ENCODE measurements at regions not wholly inside any gene's neighbourhood (a gene's known extent, or its start where the extent isn't known, plus 50 kb on each side); places are given as distances from the start of the nearest gene placed in this dataset.
"Not testable (repeated sequence)": the region's sequence is repeated elsewhere in the genome, so short reads cannot be mapped to it uniquely, and the experiment has no call there.

DNA sequence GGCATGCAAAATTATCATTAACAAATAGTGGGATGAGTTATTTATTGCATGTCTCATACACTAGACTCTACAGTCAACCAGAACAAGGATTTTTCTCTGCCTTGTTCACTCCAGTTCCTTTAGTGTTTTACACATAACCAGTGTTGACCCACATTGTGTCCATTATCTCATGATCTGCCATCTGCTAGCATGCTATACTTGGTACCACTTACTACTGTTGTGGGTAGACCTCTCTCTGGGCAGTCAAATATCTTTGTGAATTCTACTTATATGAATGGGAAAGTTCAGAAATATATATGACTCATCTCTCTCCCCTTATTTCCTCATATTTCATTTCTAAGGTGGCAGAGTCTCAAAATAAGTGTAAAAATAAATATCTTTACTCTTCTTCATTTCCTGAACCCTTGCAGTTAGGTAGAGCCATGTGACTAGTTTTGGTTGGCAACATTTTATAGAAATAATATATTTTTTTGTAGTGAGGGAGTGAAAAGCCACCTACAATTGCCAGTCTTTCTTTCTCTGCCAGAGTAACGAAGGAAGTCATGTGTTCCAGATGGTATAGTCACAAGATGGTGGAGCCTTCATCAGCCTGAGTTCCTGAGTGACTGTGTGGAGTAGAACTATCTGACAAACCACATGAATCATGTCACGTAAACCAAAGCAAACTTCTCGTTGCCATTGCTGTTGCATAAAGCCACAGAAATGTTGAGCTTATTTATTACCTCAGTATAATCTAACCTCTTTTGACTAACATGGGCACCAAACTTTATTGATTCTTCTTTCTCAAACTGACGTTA, 704.0 kb downstream of the RNF144A start:
- WGBS, 3 donors = 85 to 89% (median 88%) methylated on average over 4 of the region's 4 CpGs
- no peak overlapping the region for H3K27ac ChIP-seq (ENCODE audit: low read depth, low read length)

DNA sequence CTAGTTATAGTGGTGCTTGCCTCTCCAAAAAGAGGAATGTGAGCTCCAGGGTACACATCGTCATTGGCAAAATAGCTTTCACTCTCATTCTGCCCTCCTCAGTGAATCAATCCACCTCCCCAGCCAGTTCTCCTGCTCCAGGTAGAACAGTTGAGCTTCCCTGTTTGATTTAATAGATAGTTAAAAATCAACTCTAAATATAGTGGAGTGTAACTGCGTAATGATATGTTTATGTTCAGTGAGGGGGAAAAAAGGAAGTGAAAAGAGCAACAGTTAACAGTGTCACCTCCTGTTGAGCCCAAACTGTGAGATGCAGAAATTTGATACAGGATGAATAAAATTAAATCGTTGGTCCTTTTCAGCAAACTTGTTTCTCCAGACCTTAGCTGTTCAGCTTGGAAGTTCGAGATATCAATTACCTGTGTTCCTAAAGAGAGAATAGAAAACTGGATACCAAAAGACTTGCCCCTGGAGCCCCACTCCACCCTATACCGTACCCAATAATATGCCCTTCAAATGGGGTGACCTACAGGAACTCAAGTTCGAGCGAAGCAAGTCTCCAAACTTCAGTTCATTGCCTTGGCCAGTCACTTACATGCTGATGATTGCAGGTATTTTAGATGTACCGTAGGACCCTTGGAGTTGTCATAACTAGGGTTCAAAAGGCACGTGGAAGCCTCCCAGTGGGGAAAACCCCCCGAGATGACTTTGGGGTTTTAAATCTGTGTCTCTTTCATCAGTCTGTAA, 708.4 kb downstream of the RNF144A start:
- 70 to 76% (median 76%) methylated on average over 10 of the region's 10 CpGs for WGBS, 3 donors
- H3K27ac ChIP-seq (ENCODE audit: low read depth, low read length) = no peak overlapping the region

DNA sequence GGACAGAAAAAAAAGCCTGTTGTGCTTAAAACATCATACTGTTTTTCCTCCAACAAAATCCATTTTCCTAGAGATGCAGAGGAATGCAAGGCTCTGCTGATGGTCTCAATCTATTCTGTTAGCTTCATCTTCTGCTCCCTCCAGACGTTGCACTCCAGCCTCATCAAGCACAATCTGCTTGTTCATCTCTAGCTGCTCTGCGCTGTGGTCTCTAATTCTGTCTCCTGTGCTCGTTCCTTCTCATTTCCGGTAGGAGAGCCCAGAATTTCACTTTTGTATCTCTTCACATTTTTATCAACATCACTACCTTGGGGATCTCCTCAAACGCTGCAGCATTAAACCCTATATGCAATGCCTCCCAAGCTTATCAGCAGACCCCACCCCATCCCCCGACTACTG, 708.9 kb downstream of the RNF144A start:
- H3K27ac ChIP-seq (ENCODE audit: low read depth, low read length) = no peak overlapping the region
- 82 to 91% (median 83%) methylated on average over 6 of the region's 6 CpGs for WGBS, 3 donors

DNA sequence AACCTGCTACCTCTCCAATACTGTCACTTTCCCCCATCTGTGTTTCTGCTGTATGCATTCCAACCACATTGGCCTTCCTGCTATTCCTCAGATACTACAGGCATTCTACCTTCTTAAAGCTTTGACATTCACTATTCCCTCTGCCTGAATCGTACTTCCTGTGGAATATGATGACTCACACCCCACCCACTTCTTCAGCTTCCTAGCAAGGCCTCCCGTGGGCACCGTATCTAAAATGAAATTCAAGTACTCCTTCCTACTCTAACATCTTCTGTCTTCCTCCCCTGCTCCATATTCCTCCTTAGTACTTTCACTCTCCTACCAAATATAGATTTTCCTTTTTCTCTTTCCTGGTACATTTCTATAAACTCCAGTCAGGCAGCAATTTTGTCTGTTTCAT, 710.4 kb downstream of the RNF144A start:
- H3K27ac ChIP-seq (ENCODE audit: low read depth, low read length) = no peak overlapping the region
- WGBS, 3 donors = 41 to 73% (median 42%) methylated on average over 3 of the region's 3 CpGs

DNA sequence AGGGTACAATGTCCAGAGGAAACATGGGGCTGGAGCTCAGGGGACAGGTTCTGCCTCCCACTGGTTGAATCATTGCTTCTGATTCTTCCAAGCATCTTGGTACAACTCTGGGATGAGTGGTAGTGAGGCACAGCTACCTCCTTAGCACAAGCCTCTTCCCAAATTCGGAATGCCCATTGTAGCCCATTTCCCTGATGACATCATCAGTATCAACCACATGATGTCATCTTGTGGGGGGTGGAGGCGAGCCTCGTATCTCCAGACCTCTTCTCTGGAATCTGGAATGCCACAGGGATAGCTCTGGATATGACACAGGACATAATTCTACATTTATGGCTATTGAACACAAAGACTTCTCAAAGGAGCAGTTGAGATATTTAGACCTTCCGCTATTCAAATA, 715.2 kb downstream of the RNF144A start:
- no peak overlapping the region for H3K27ac ChIP-seq (ENCODE audit: low read depth, low read length)
- whole genome bisulfite sequencing, 3 donors = 87 to 92% (median 90%) methylated on average over 4 of the region's 4 CpGs

DNA sequence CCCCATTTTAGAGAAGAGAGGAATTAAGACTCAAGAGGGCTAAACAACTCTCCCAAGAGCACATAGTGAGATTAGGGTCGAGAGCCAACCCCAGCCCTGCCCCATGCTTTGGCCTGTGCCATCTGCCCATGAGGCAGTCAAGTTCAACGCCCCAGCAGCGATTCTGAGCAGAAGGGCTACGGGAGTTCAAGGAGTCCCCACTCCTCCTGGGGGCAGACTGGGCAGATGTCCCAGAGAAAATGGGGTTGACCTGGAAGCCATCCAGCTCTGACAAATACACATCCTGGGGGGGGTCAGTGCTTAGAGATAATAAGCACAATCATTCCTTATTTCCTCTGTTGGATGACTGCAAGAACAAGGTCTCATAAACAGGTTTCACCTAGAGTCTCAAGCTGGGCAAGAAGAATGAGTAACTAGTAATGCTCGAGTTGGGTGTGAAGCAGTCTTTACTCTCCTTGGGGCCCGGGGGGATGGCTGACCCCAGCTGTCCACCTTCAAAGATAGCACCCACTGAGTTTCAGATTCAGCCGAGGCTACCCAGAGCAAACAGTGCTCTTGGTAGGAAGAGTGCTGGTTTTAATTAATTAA, 716.4 kb downstream of the RNF144A start:
- no peak overlapping the region for H3K27ac ChIP-seq (ENCODE audit: low read depth, low read length)
- WGBS, 3 donors = 57 to 67% (median 67%) methylated on average over 7 of the region's 7 CpGs

DNA sequence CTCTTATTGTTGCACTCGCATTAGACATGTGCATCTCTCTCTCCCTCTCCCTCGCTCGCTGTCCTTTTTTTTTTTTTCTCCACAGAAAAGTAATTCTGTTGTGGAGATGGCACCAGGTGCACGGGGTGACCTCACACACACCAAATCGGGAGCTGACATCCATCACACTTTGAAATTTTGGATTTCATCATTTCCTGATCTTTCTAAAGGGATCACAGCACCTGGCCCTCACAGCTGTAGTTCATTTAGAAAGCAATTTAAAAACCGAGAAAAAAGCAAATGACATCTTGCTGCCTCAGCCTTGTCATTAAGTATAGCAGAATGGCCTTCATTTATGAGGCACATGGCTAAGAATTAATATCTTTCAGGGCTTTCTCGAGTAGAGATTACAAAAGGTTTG, 717.2 kb downstream of the RNF144A start:
- WGBS, 3 donors = 60 to 67% (median 64%) methylated on average over 7 of the region's 7 CpGs

DNA sequence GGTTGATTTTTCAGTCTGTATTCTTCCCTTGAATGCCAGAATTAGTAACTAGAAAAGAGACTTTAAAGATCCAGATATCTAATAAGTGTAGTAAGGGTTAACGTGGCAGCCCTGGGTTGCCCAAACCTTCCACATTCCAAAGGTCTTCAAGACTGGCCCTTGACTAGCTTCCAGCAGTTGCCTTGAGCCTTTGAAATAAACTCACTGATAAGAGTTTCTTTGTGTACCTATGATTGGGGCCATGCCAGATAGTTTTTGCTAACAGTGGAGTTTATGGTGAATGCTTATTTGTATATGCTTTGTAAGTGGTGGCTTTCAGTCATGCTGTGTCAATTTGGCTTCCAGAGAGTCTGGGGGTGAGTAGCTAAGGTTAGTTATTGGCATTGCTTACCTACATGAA, 722.3 kb downstream of the RNF144A start:
- H3K27ac ChIP-seq (ENCODE audit: low read depth, low read length) = no peak overlapping the region
- 18 to 88% (median 82%) methylated on average over 1 of the region's 1 CpG for whole genome bisulfite sequencing, 3 donors

More for the DNA sequence above, 717.2 kb downstream of the RNF144A start:
- no peak overlapping the region for H3K27ac ChIP-seq (ENCODE audit: low read depth, low read length)

DNA sequence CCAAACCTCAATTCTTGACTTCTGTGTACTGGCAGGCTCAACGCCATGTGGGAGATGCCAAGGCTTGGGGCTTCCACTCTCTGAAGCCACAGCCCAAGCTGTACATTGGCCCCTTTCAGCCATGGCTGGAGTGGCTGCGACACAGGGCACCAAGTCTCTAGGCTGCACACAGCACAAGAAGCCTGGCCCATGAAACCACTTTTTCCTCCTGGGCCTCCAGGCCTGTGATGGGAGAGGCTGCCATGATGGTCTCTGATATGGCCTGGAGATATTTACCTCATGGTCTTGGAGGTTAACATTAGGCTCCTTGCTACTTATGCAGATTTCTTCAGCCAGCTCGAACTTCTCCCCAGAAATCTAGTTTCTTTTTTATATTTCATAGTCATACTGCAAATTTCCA, 724.1 kb downstream of the RNF144A start:
- not testable (repeated sequence) for H3K27ac ChIP-seq (ENCODE audit: low read depth, low read length)
- 91 to 97% (median 92%) methylated on average over 3 of the region's 3 CpGs for WGBS, 3 donors

DNA sequence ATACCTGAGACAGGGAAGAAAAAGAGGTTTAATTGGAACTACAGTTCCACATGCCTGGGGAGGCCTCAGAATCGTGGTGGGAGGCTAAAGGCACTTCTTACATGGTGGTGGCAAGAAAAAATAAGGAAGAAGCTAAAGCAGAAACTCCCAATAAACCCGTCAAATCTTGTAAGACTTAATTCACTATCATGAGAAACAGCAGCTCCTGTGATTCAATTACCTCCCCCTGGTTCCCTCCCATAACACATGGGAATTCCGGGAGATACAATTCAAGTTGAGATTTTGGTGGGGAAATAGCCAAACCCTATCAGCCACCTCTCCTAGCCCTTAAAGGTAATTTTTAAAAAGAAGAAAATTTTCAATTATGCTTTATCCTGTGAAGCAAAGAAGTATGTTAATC, 728.8 kb downstream of the RNF144A start:
- 70 to 82% (median 75%) methylated on average over 3 of the region's 3 CpGs for WGBS, 3 donors
- no peak overlapping the region for H3K27ac ChIP-seq (ENCODE audit: low read depth, low read length)

DNA sequence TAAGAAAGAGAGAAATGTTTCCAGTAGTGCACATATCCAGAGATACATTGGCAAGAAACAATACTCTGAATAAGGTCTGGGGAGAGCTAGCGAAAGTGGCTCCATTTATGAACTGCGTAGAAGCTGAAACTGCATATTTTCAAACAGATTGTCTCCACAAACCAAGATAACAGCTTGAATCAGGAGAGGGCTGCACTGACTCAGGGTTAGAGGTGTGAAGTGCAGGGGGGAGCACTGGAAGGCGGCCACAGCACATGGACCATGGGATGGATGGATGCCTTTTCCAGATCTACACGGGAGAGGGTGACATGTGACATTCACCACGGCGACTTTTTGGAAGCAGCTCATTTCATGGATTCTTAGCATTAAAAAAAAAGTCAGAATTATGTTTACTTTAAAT, 729.4 kb downstream of the RNF144A start:
- H3K27ac ChIP-seq (ENCODE audit: low read depth, low read length) = no peak overlapping the region
- 66 to 83% (median 71%) methylated on average over 6 of the region's 6 CpGs for WGBS, 3 donors

DNA sequence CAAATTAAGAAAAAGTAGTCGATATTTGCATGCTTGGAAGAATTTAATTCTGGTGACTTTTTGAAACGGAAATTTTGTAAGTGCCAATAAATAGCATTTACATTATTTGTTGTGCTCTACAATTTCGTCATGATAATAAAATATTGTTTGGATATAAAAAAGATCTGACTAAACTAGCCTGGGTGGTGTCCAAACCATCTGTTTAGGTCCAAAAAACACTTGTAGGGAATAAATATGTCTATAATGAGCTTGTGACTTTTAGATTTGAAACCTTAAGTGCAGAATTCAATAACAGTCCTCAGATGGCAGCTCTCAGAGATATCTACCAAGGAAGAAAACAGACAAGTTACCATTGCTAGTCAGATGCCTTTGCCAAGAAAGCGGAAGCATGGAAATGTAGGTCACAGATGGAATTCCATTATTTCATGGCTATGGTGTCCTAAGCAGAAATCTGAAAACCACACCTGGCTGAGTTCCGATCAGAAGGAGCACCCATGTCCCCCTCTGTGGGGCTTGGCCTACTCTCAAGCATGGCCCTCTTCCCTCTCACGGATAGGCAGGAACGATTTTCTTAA, 731.1 kb downstream of the RNF144A start:
- no peak overlapping the region for H3K27ac ChIP-seq (ENCODE audit: low read depth, low read length)
- WGBS, 3 donors = 80 to 89% (median 87%) methylated on average over 7 of the region's 7 CpGs

DNA sequence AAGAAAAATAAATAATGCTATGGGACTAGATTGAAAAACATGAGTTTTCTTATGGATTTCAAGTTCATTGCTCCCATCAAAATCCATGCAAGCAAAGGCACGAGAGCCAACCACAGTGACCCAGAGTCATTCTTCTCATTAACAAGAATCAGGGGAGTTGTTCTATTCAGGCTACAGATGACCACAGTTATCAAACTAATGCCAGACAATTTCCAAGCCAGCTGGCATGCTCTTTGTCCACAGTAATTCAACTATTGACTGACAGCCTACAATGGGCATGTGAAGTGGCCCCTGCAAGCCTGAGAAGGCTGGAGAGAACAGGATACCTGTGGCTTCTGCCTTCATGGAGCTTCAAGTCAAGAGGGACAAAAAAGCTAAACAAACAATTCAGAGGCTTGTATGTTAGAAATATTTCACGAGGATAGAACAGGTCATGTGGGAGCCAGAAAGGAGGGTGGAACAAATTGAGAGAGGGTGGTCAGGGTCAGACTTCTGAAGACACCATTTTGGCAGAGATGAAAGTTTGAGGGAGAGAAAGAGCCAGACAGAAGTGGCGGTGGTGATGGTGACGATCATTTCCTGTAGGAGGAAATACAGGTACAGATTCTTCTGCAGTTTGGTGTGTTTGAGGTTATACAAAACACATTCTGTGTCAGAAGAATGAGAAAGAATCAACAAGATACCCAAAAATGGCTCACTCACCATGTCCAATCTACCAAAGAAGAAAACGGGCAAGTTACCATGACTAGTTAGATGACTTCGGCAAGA, 732.4 kb downstream of the RNF144A start:
- 74 to 89% (median 80%) methylated on average over 6 of the region's 6 CpGs for WGBS, 3 donors
- H3K27ac ChIP-seq (ENCODE audit: low read depth, low read length) = no peak overlapping the region

DNA sequence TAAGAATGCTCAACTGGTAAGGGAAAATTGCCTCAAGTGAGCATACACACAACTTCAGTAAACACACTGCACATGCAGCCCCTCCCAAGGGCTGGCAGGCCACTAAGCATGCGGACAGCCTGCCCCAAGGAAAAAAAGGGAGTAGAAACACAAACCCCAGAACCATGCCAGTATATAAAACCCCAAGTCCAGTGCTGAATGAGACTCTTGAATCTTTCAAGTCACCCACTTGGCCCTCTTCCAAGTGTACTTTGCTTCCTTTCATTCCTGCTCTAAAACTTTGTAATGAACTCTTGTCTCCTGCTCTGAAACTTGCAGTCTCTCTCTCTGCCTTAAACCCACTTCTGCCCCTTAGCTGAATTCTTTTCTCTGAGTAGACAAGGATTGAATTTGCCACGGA, 736.4 kb downstream of the RNF144A start:
- 87 to 96% (median 93%) methylated on average over 2 of the region's 2 CpGs for WGBS, 3 donors
- H3K27ac ChIP-seq (ENCODE audit: low read depth, low read length) = no peak overlapping the region

DNA sequence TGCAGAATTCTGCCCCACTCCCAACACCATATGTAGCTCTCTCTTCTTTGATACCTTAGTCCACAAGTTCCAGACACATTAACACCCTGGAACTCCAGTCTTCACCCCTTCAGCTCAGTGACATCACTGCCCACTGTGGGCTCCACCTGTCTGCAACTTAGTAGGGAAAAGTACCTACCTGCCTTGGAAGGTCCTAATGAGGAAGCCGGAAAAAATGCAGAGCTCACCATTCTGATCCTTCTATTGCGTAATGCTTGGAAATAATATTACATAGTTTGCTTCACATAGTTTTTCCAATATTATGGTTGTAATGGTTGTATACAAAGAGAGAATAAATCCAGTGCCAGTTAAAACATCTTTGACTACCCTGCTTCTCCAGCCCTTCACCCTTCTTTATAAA, 738.4 kb downstream of the RNF144A start:
- H3K27ac ChIP-seq (ENCODE audit: low read depth, low read length) = no peak overlapping the region
- 94 to 97% (median 96%) methylated on average over 2 of the region's 2 CpGs for WGBS, 3 donors

DNA sequence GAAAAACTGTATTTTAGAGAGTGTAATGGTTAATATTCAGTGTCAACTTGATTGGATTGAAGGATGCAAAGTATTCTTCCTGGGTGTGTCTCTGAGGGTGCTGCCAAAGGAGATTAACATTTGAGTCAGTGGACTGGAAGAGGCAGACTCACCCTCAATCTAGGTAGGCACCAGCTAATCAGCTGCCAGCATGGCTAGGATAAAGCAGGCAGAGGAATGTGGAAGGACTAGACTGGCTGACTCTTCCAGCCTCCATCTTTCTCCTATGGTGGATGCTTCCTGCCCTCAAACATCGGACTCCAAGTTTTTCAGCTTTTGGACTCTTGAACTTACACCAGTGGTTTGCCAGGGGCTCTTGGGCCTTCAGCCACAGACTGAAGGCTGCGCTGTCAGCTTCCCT, 740.3 kb downstream of the RNF144A start:
- whole genome bisulfite sequencing, 3 donors = 94 to 100% (median 100%) methylated on average over 2 of the region's 2 CpGs

DNA sequence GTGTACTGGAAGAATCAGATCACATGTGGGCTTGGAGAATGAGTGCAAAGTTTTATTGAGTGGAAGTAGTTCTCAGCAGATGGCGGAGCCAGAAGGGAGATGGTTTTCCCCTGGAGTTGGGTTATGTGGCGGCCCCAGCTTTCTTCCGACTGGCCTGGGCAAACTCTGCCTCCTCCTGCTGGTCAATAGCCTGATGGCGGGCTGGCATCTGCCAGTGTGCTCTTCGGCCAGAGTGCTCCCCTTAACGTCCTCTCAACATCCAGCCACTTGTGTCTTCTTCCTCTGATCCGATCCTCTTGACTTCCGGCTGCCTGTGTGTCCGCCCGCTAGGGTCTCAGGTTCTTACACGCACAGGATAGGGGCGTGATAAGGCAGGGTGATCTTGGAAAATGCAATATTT, 741.3 kb downstream of the RNF144A start:
- no peak overlapping the region for H3K27ac ChIP-seq (ENCODE audit: low read depth, low read length)
- 95% methylated on average over 12 of the region's 12 CpGs for WGBS, 3 donors

More for the DNA sequence above, 740.3 kb downstream of the RNF144A start:
- not testable (repeated sequence) for H3K27ac ChIP-seq (ENCODE audit: low read depth, low read length)

DNA sequence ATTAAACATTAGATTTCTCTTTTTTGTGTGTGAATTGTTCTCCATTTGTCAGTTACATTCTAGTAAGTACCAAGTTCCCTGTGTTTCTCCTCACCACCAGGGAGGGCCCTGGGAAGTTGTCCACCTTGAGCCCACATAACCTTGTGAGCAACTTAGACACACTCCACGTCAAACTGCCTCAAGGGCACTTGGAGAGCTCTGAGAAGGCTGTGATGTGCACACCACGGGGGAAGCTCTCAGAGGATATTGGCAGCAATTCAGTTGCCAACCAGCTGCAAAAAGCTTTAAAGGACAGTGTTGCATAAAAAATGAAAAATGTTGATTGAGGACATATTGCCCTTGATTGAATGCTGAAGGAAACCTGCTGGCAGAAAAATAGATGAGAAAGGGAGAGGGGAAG, 743.6 kb downstream of the RNF144A start:
- no peak overlapping the region for H3K27ac ChIP-seq (ENCODE audit: low read depth, low read length)
- 24 to 63% (median 63%) methylated on average over 2 of the region's 2 CpGs for WGBS, 3 donors

Data from adipose tissue (tissue), 3 donors.